ENCODE measurements at regions not wholly inside any gene's neighbourhood (a gene's known extent, or its start where the extent isn't known, plus 50 kb on each side); places are given as distances from the start of the nearest gene placed in this dataset.

DNA sequence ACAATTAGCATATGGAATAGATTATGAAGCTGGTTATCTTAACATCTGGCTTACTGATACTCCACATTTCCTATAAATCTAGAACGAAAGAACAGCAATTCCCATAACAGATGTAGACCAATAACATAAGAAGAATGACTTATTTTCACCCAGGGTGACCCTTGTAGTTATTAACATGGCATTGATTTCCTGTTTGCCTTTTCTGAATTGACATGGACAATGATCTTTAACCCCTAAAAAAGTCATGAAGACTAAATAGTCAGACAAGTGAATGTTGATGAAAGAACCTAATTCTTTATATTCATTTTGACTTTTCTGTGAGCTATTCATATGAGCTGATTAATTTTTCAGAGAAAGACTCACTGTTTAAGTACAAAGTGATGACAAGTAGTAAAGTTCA is 175.3 kb upstream of the CD180 start:
- TF ChIP-seq HDGF (IDR thresholded peaks at IDR 0.05): no peak
- TF ChIP-seq GABPA (IDR thresholded peaks at IDR 0.05; ENCODE audit: low read depth): no peak
- no peak for TF ChIP-seq POLR2A (IDR thresholded peaks at IDR 0.05; ENCODE audit: low read depth, low read length)
- no peak for TF ChIP-seq MEF2A (IDR thresholded peaks at IDR 0.05; ENCODE audit: insufficient read depth, low read depth, low read length)
- TF ChIP-seq, protein P1, sequence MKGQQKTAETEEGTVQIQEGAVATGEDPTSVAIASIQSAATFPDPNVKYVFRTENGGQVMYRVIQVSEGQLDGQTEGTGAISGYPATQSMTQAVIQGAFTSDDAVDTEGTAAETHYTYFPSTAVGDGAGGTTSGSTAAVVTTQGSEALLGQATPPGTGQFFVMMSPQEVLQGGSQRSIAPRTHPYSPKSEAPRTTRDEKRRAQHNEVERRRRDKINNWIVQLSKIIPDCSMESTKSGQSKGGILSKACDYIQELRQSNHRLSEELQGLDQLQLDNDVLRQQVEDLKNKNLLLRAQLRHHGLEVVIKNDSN (IDR thresholded peaks at IDR 0.05; ENCODE audit: borderline replicate concordance, extremely low read length, insufficient read depth, low read depth, low read length): no peak
- TF ChIP-seq, protein P2, sequence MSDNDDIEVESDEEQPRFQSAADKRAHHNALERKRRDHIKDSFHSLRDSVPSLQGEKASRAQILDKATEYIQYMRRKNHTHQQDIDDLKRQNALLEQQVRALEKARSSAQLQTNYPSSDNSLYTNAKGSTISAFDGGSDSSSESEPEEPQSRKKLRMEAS (IDR thresholded peaks at IDR 0.05; ENCODE audit: low read depth, low read length): no peak
- TF ChIP-seq EZH2 (IDR thresholded peaks at IDR 0.05; ENCODE audit: borderline replicate concordance, control insufficient read depth, low read depth, low read length): no peak
- TF ChIP-seq CEBPB (IDR thresholded peaks at IDR 0.05; ENCODE audit: borderline replicate concordance in 1 of 2, low read depth in 2 of 2, low read length in 2 of 2): no peak
- no peak for TF ChIP-seq NR2C2 (IDR thresholded peaks at IDR 0.05; ENCODE audit: borderline replicate concordance, control insufficient read depth, insufficient read length, low read depth)
- TF ChIP-seq TBL1XR1 (IDR thresholded peaks at IDR 0.05; ENCODE audit: low read depth, low read length): no peak
- TF ChIP-seq ASH2L (IDR thresholded peaks at IDR 0.05; ENCODE audit: borderline replicate concordance, low read depth): no peak
